Heart right ventricle (tissue), 16 donors: ENCODE measurements at regions not wholly inside any gene's neighbourhood (a gene's known extent, or its start where the extent isn't known, plus 50 kb on each side); places are given as distances from the start of the nearest gene placed in this dataset.

Experiments
- ATAC-seq, 8 donors: fragments of 200-7000 bp; cut with Tn5 transposase; one replicate each; pipeline ENCODE4 v1.9.1; 2020; ENCODE audit warnings: mild to moderate bottlenecking in 8 of 8, moderate library complexity in 8 of 8, moderate number of reproducible peaks in 1 of 8
- DNase-seq, 2 donors: peaks; one replicate each; pipeline ENCODE4 v3.0.0-alpha.2; 2020
- H3K27ac ChIP-seq, 10 donors: fragments of 200-600 bp; sonication (generic) in 2 of 10; one replicate each; pipeline versions ENCODE4 v1.5.0 to v1.8.0; 2020 to 2022; ENCODE audit warnings: mild to moderate bottlenecking in 3 of 10
- H3K27me3 ChIP-seq, 7 donors: fragments of 200-600 bp; one replicate each; pipeline ENCODE4 v1.8.0; 2021 to 2022; ENCODE audit warnings: mild to moderate bottlenecking in 2 of 7
- H3K36me3 ChIP-seq, 9 donors: fragments of 200-600 bp; sonication (generic) in 1 of 9; one replicate each; pipeline versions ENCODE4 v1.5.0 to v1.8.0; 2020 to 2022; ENCODE audit warnings: mild to moderate bottlenecking in 2 of 9
- H3K4me1 ChIP-seq, 9 donors: fragments of 200-600 bp; sonication (generic) in 1 of 9; one replicate each; pipeline versions ENCODE4 v1.5.0 to v1.8.0; 2020 to 2022; ENCODE audit warnings: mild to moderate bottlenecking in 4 of 9
- H3K4me3 ChIP-seq, 10 donors: fragments of 200-600 bp; sonication (generic) in 2 of 10; one replicate each; pipeline versions ENCODE4 v1.5.0 to v1.8.0; 2020 to 2022; ENCODE audit warnings: mild to moderate bottlenecking in 7 of 10, moderate library complexity in 2 of 10
- H3K9me3 ChIP-seq, 11 donors: fragments of 200-600 bp in 10 of 11; sonication (generic) in 2 of 11; one replicate each; pipeline versions ENCODE4 v1.5.0 to v1.8.0; 2013 to 2022; ENCODE audit warnings: mild to moderate bottlenecking in 2 of 11, control low read depth in 1 of 11, moderate library complexity in 1 of 11
- CTCF ChIP-seq, 9 donors: fragments of 200-600 bp; sonication (generic) in 2 of 9; IDR thresholded peaks; one replicate each; pipeline versions ENCODE4 v1.5.0 to v1.8.0; 2021 to 2022; ENCODE audit warnings: antibody characterized with exemption in 9 of 9, mild to moderate bottlenecking in 5 of 9, moderate library complexity in 1 of 9
- WGBS, 2 donors: extraction: QIAGEN DNeasy Blood & Tissue Kit; methylation state at CpG; one replicate each; pipeline ENCODE4 v1.1.7; 2013; ENCODE audit warnings: inconsistent platforms in 1 of 2; 5-methylcytosine and 5-hydroxymethylcytosine counted together
- intact Hi-C, 10 donors: fragments of 100-400 bp; cut with DNase I; formaldehyde crosslinking; loops; one replicate each; pipeline versions ENCODE4 v1.11.1 to v1.14.2; 2022
- donor health status: Arrhythmogenic right ventricular cardiomyopathy.
- donor health status: ischemic (EF 13 %, LVEDD 7.1; RV severe dilation, severe dysfunction).
- donor health status: healthy with polysubstance abuse.
- donor health status: DM: no; HTN: yes; CAD: no.
- donor health status: DM: no; HTN: no; CAD: no.
- donor health status: ischemic (EF 25% LVEDD 6.9; RV normal size, moderate dysfunction).
- donor health status: ischemic (EF 25% LVEDD 5.7; RV mildly dilated, moderate dysfunction).
- donor health status: healthy.
- donor health status: DM: yes; HTN: yes; CAD: no.
- donor health status: Ischemic cardiomyopathy.
- donor health status: ischemic (EF 35%, LVEDD 5.7; RV mildly dilated, moderate dysfunction).
- donor health status: nonischemic (EF 11% LVEDD 7.7; RV severe dilation, severe dysfunction).
- donor health status: DM: yes; HTN: yes; CAD: no.
- donor health status: PGD.
- donor health status: ischemic (EF 29% LVEDD 5.4; RV normal size, mild dysfunction).
- donor health status: nonischemic (EF 23%, LVEDD 6.1; RV moderate dilation, normal function).

GRCh38 chr13:62631619-62632018 lies 1216.0 kb upstream of the PCDH20 start:
- 94 to 96% methylated on average over 2 of the region's 2 CpGs for WGBS, 2 donors
- Histone ChIP-seq H3K4me3 (no peak overlapping the region), H3K27me3 (no peaks in the 10 kb centered on the region), H3K4me1 (no peaks in the 10 kb centered on the region), H3K9me3 (peaks cover 0 to 25% (median 0%) of the 10 kb centered on the region in 11 donors), H3K27ac (no peak overlapping the region), H3K36me3 (no peaks in the 10 kb centered on the region)
- TF ChIP-seq CTCF (IDR thresholded peaks at IDR 0.05), result no peak
- intact Hi-C loops, result no loop called here
- no peak for ATAC-seq
- DNase-seq, result no peak

- Histone ChIP-seq H3K4me3 (no peak overlapping the region), H3K27ac (no peak overlapping the region), H3K4me1 (no peaks in the 10 kb centered on the region), H3K9me3 (peaks cover 0 to 30% (median 0%) of the 10 kb centered on the region in 11 donors), H3K36me3 (no peaks in the 10 kb centered on the region), H3K27me3 (no peaks in the 10 kb centered on the region)
- no peak for ATAC-seq
- intact Hi-C loops, result no loop called here
- no peak for TF ChIP-seq CTCF (IDR thresholded peaks at IDR 0.05)
- no peak for DNase-seq
Observed at GRCh38 chr13:62631124-62631523, 1215.5 kb upstream of the PCDH20 start.

GRCh38 chr13:62629618-62630017 lies 1214.0 kb upstream of the PCDH20 start:
- no peak for DNase-seq
- intact Hi-C loops, result no loop called here
- ATAC-seq, result no peak
- Histone ChIP-seq H3K4me1 (no peaks in the 10 kb centered on the region), H3K36me3 (no peaks in the 10 kb centered on the region), H3K27me3 (no peaks in the 10 kb centered on the region), H3K4me3 (no peak overlapping the region), H3K27ac (no peak overlapping the region), H3K9me3 (peaks cover 0 to 45% (median 0%) of the 10 kb centered on the region in 11 donors)
- 59 to 61% methylated on average over 3 of the region's 3 CpGs for WGBS, 2 donors
- no peak for TF ChIP-seq CTCF (IDR thresholded peaks at IDR 0.05)

GRCh38 chr13:62627226-62627625 lies 1211.6 kb upstream of the PCDH20 start:
- ATAC-seq (no peak), DNase-seq (no peak)
- 85 to 90% methylated on average over 15 of the region's 15 CpGs for WGBS, 2 donors
- Histone ChIP-seq H3K4me3 (no peak overlapping the region), H3K4me1 (no peaks in the 10 kb centered on the region), H3K27me3 (no peaks in the 10 kb centered on the region), H3K9me3 (peaks cover 0 to 35% (median 0%) of the 10 kb centered on the region in 11 donors), H3K36me3 (no peaks in the 10 kb centered on the region), H3K27ac (no peak overlapping the region)
- no peak for TF ChIP-seq CTCF (IDR thresholded peaks at IDR 0.05)
- intact Hi-C loops, result no loop called here

GRCh38 chr13:62626771-62627170 lies 1211.1 kb upstream of the PCDH20 start:
- no peak overlapping the region for H3K4me3 ChIP-seq
- peaks cover 0 to 40% (median 0%) of the 10 kb centered on the region in 11 donors for H3K9me3 ChIP-seq
- no peaks in the 10 kb centered on the region for H3K4me1 ChIP-seq
- H3K27me3 ChIP-seq, result no peaks in the 10 kb centered on the region
- 39 to 45% methylated on average over 5 of the region's 5 CpGs for WGBS, 2 donors
- TF ChIP-seq CTCF (IDR thresholded peaks at IDR 0.05), result no peak
- DNase-seq (no peak), ATAC-seq (no peak)
- no peaks in the 10 kb centered on the region for H3K36me3 ChIP-seq
- intact Hi-C loops, result no loop called here
- H3K27ac ChIP-seq, result no peak overlapping the region
